CD14-positive monocyte (primary cell): ENCODE measurements at regions not wholly inside any gene's neighbourhood (a gene's known extent, or its start where the extent isn't known, plus 50 kb on each side); places are given as distances from the start of the nearest gene placed in this dataset.

ENCODE experiments used
- DNase-seq, 3 donors: peaks; one replicate each; pipeline ENCODE4 v3.0.0-alpha.2; 2011 to 2022
- H2AFZ ChIP-seq: 2 replicates; pipeline ENCODE4 v1.6.0; 2012; ENCODE audit warnings: mild to moderate bottlenecking, low read depth, low read length, inconsistent platforms; ENCODE audit not compliant: insufficient read depth, poor library complexity, severe bottlenecking
- H3K27ac ChIP-seq, 2 donors: 1 replicate in 1 of 2; 2 replicates in 1 of 2; pipeline ENCODE4 v1.5.1; 2012 to 2013; ENCODE audit warnings: low read length in 2 of 2, control low read depth in 1 of 2, inconsistent platforms in 1 of 2, low read depth in 1 of 2, mild to moderate bottlenecking in 1 of 2
- H3K27me3 ChIP-seq, 2 donors: one replicate each; pipeline versions ENCODE4 v1.6.0 to v1.6.1; 2011 to 2013; ENCODE audit warnings: low read length in 2 of 2; ENCODE audit not compliant: control insufficient read depth in 2 of 2, insufficient read depth in 2 of 2
- H3K36me3 ChIP-seq, 2 donors: replicated peaks in 1 of 2; 1 replicate in 1 of 2; 2 replicates in 1 of 2; pipeline versions ENCODE4 v1.5.1 to v1.6.1; 2012 to 2013; ENCODE audit warnings: low read length in 2 of 2, control low read depth in 1 of 2, inconsistent platforms in 1 of 2, mild to moderate bottlenecking in 1 of 2; ENCODE audit not compliant: insufficient read depth in 2 of 2, control insufficient read depth in 1 of 2
- H3K4me1 ChIP-seq, 2 donors: 1 replicate in 1 of 2; 2 replicates in 1 of 2; pipeline versions ENCODE4 v1.5.1 to v1.6.1; 2012 to 2013; ENCODE audit warnings: low read length in 2 of 2, control low read depth in 1 of 2, inconsistent platforms in 1 of 2, mild to moderate bottlenecking in 1 of 2, moderate library complexity in 1 of 2; ENCODE audit not compliant: insufficient read depth in 2 of 2, control insufficient read depth in 1 of 2
- H3K4me2 ChIP-seq: replicated peaks from 2 replicates; pipeline ENCODE3; 2012; ENCODE audit warnings: low read length, moderate library complexity, mild to moderate bottlenecking; ENCODE audit not compliant: poor library complexity, severe bottlenecking; ENCODE audit errors: extremely low read depth
- H3K4me3 ChIP-seq, 3 experiments: fragments of 200-600 bp in 1 of 3; sonication (generic) in 1 of 3; replicated peaks in 1 of 3; 1 replicate in 2 of 3; 2 replicates in 1 of 3; pipeline ENCODE4 v1.5.1; 2011 to 2013; ENCODE audit warnings: low read length in 3 of 3, mild to moderate bottlenecking in 3 of 3, control low read depth in 2 of 3, low read depth in 2 of 3, inconsistent platforms in 1 of 3, moderate library complexity in 1 of 3
- H3K79me2 ChIP-seq: 2 replicates; pipeline ENCODE4 v1.6.0; 2012; ENCODE audit warnings: mild to moderate bottlenecking, control low read depth, inconsistent platforms, low read length, moderate library complexity; ENCODE audit not compliant: insufficient read depth
- H3K9ac ChIP-seq: 2 replicates; pipeline ENCODE4 v1.6.0; 2017; ENCODE audit warnings: low read length, mild to moderate bottlenecking; ENCODE audit not compliant: insufficient read depth, poor library complexity, severe bottlenecking
- H3K9me3 ChIP-seq, 2 donors: replicated peaks in 1 of 2; 1 replicate in 1 of 2; 2 replicates in 1 of 2; pipeline versions ENCODE4 v1.5.1 to v1.6.1; 2012 to 2013; ENCODE audit warnings: low read length in 2 of 2, control low read depth in 1 of 2; ENCODE audit not compliant: control insufficient read depth in 1 of 2, insufficient read depth in 1 of 2
- H4K20me1 ChIP-seq: 2 replicates; pipeline ENCODE4 v1.6.0; 2012; ENCODE audit warnings: mild to moderate bottlenecking, low read length, control low read depth, moderate library complexity; ENCODE audit not compliant: insufficient read depth
- H3K27ac Mint-ChIP-seq, 7 donors: one replicate each; pipeline ENCODE4 v1.8.0; 2020; ENCODE audit warnings: mild to moderate bottlenecking in 7 of 7, mixed read lengths in 7 of 7, moderate library complexity in 6 of 7, inconsistent platforms in 2 of 7
- H3K27me3 Mint-ChIP-seq, 3 donors: one replicate each; pipeline ENCODE4 v1.8.0; 2021 to 2022; ENCODE audit warnings: low read depth in 3 of 3, mild to moderate bottlenecking in 3 of 3, mixed read lengths in 3 of 3, moderate library complexity in 3 of 3, inconsistent platforms in 1 of 3
- H3K36me3 Mint-ChIP-seq, 2 donors: one replicate each; pipeline ENCODE4 v1.8.0; 2020; ENCODE audit warnings: mixed read lengths in 2 of 2, inconsistent platforms in 1 of 2, mild to moderate bottlenecking in 1 of 2
- H3K4me1 Mint-ChIP-seq: one replicate; pipeline ENCODE4 v1.8.0; 2020; ENCODE audit warnings: mild to moderate bottlenecking, mixed read lengths
- H3K4me3 Mint-ChIP-seq, 2 donors: one replicate each; pipeline ENCODE4 v1.8.0; 2020; ENCODE audit warnings: mild to moderate bottlenecking in 2 of 2, mixed read lengths in 2 of 2, moderate library complexity in 1 of 2
- H3K9me3 Mint-ChIP-seq, 7 donors: one replicate each; pipeline ENCODE4 v1.8.0; 2020 to 2022; ENCODE audit warnings: mixed read lengths in 7 of 7, mild to moderate bottlenecking in 6 of 7, moderate library complexity in 6 of 7, inconsistent platforms in 2 of 7
- CTCF ChIP-seq: fragments of 200-600 bp; IDR thresholded peaks from one replicate; pipeline ENCODE4 v1.8.0; 2022; ENCODE audit warnings: antibody characterized with exemption, mild to moderate bottlenecking
- WGBS: methylation state at CpG from one replicate; pipeline ENCODE4 v1.1.5; 2013; ENCODE audit warnings: missing lambda C conversion rate; ENCODE audit not compliant: insufficient coverage; 5-methylcytosine and 5-hydroxymethylcytosine counted together
- intact Hi-C, 2 donors: fragments of 100-400 bp; cut with micrococcal nuclease; formaldehyde crosslinking; loops; one replicate each; pipeline versions ENCODE4 v1.15.0 to v1.15.1; 2023

GRCh38 chr2:234796045-234796591, 155.7 kb upstream of the SH3BP4 start:
- Mint-ChIP-seq H3K4me1 (no peaks in the 10 kb centered on the region), H3K27ac (no peak overlapping the region), H3K27me3 (peaks cover 0 to 6% (median 2%) of the 10 kb centered on the region in 3 donors), H3K4me3 (no peak overlapping the region), H3K9me3 (peaks cover 0 to 7% (median 3%) of the 10 kb centered on the region in 7 donors), H3K36me3 (no peaks in the 10 kb centered on the region)
- Histone ChIP-seq H3K4me2 (no peak overlapping the region), H3K9ac (no peak overlapping the region), H3K4me1 (no peaks in the 10 kb centered on the region), H3K9me3 (no peaks in the 10 kb centered on the region), H2AFZ (no peak overlapping the region), H3K27ac (no peak overlapping the region), H3K36me3 (no peaks in the 10 kb centered on the region), H4K20me1 (no peaks in the 10 kb centered on the region), H3K79me2 (no peaks in the 10 kb centered on the region), H3K27me3 (no peaks in the 10 kb centered on the region), H3K4me3 (no peak overlapping the region)
- TF ChIP-seq CTCF, result no peak
- no peak for DNase-seq
- intact Hi-C loops, result no loop called here
- 92% methylated on average over 8 of the region's 8 CpGs for WGBS

GRCh38 chr2:234795272-234795920, 156.4 kb upstream of the SH3BP4 start:
- no peaks in the 10 kb centered on the region for H3K4me1 ChIP-seq
- no peaks in the 10 kb centered on the region for H3K9me3 ChIP-seq
- DNase-seq, result no peak
- Mint-ChIP-seq H3K4me3 (no peak overlapping the region), H3K9me3 (peaks cover 0 to 5% (median 2%) of the 10 kb centered on the region in 7 donors), H3K36me3 (no peaks in the 10 kb centered on the region), H3K27me3 (peaks cover 0 to 4% (median 2%) of the 10 kb centered on the region in 3 donors), H3K27ac (no peak overlapping the region), H3K4me1 (no peaks in the 10 kb centered on the region)
- no peak overlapping the region for H2AFZ ChIP-seq
- no peaks in the 10 kb centered on the region for H3K36me3 ChIP-seq
- H4K20me1 ChIP-seq, result no peaks in the 10 kb centered on the region
- H3K9ac ChIP-seq, result no peak overlapping the region
- H3K79me2 ChIP-seq, result no peaks in the 10 kb centered on the region
- 100% methylated on average over 1 of the region's 6 CpGs for WGBS
- intact Hi-C loops, result no loop called here
- no peak overlapping the region for H3K4me2 ChIP-seq
- H3K4me3 ChIP-seq, result no peak overlapping the region
- H3K27ac ChIP-seq, result no peak overlapping the region
- no peaks in the 10 kb centered on the region for H3K27me3 ChIP-seq
- no peak for TF ChIP-seq CTCF
